Muscle of arm (tissue), 1 donor: ENCODE measurements at regions not wholly inside any gene's neighbourhood (a gene's known extent, or its start where the extent isn't known, plus 50 kb on each side); places are given as distances from the start of the nearest gene placed in this dataset.
"Not testable (repeated sequence)": the region's sequence is repeated elsewhere in the genome, so short reads cannot be mapped to it uniquely, and the experiment has no call there.

Experiments used
- DNase-seq: peaks from one replicate; pipeline ENCODE4 v3.0.0-alpha.2; 2013

DNA sequence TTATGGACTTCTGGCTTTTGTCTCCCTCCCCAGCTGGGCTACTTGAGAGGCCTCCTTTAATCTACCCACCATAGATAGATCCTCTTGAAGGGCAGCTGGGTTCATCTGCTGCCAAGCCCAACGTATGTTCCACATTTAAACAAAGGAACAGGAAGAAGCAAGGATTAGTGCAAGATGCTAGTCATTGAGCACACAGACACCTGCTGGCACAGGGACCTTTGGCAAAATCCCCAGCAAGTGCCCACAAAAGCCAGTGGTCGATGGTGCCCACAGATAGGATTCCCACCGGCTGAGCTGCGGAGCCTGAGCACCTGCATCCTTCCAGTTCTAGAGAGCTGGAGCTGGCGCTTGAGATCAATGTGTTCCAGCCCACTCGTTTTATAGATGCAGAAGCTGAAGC, 57.7 kb upstream of the SHB start:
- no peak for DNase-seq

DNA sequence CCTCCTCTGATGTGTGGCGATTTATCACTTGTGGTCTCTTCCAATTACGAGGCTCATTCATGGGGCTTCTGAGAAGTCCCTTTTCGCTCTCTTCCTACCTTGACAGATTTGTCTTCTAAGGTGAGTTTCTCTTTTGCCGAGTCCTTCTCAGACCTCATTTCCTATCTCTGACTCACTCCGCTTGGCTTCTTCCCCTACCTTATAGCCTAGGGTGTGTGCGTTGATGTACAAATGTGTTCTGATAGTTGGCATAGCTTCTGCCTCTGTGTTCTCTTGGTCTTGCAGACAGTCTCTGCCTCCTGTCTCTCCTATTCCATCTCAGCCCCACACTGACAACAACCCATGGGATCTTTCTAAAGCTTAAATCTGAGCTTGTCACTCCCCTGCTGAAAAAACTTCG, 56.9 kb upstream of the SHB start:
- DNase-seq: no peak

DNA sequence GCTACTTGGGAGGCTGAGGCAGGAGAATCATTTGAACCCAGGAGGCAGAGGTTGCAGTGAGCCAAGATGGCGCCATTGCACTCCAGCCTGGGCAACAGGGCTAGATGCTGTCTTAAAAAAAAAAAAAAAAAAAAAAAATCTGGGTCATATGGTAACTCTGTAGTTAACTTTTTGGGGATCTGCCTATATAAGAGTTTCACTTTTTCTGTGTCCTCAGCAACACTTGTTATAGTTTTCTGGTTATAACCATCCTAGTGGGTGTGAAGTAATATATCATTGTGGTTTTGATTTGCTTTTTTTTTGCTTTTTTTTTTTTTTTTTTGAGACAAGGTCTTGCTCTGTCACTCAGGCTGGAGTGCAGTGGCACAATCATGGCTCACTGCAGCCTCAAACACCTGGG, 54.3 kb upstream of the SHB start:
- DNase-seq: not testable (repeated sequence)

DNA sequence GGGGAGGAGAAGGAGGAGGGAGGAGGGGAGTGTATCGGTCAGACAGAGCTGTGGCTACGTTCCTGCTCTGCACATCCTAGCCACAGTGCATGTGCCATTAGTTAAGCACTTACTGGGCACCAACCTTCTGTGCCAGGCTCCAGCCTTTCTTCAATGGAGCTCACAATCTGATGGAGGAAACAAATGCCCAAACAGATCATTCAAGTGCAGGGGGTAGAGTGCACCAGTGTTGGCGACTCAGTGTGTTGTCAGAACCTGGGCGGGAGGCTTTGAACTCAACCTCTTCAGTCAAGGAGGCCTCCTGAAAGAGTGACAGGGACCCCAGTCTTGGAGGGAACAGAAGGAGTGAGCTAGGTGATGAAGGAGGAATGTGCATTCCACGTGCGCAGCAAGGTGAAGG, 51.9 kb upstream of the SHB start:
- DNase-seq: no peak

DNA sequence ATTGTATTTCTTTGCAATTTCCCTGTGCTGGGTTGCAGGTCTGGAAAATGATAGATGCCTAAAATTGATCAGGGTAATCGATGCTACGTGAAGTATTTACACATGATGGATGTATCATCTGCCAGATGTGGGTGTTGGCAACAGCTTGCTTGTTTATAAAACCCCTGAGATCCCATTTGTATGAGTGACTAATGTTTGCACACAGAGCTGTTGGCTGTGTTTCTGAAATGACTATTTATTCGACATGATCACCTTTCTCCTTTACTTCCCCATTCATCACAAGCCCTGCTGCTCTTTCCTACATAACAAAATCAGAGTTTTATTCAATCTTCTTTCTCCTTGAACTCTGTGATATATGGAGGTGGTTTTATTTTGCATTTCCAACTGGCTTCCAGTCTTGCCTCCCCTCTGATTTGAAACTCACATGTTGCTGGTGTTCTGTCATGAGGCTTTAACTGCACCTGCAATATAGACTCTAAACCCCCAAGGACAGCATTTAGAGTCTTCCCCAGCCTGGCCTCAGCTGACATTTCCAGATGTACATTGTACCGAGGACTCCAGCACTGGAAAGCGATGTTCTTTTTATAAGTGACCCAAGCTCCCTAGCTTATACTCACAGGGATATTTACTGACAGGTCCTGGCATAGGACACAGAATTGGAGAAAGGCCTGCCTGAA, 50.7 kb upstream of the SHB start:
- DNase-seq: no peak

DNA sequence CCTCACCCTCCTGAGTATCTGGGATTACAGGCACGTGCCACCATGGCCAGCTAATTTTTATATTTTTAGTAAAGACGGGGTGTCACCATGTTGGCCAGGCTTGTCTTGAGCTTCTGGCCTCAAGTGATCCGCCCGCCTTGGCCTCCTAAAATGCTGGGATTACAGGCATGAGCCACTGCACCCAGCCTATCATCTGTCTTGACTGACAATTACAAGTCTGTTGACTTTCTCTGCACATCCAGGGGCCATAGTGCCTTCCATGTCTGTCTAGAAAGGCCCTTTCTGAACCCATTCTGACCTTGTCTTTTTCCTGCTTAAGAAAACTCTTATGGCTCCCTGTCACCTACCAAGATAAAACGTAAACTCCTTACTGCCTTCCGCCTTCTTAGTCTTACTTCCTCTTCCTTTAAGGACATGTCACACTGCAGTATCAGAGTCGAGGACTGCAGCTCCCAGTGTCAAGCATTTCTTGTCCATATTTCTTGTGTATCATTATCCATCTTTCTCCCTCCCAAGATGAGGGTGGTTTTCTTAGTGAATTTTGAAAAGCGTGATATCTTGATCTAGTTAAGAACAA, 49.9 kb upstream of the SHB start:
- DNase-seq: no peak
